SK-N-SH (cell line): ENCODE measurements at regions not wholly inside any gene's neighbourhood (a gene's known extent, or its start where the extent isn't known, plus 50 kb on each side); places are given as distances from the start of the nearest gene placed in this dataset.

ENCODE experiments used
- CTCF ChIP-seq: fragments of 200-600 bp; sonication (generic); IDR thresholded peaks from 2 replicates; pipeline ENCODE4 v1.6.1; 2017; ENCODE audit warnings: antibody characterized with exemption, mild to moderate bottlenecking, moderate library complexity
- GATA2 ChIP-seq: sonication (generic); formaldehyde crosslinking; IDR thresholded peaks from 2 replicates; pipeline ENCODE4 v1.5.0; 2020; ENCODE audit warnings: mild to moderate bottlenecking, missing genetic modification reagents
- MEF2A ChIP-seq: IDR thresholded peaks from 2 replicates; pipeline ENCODE4 v1.4.0; 2012; ENCODE audit warnings: low read depth, borderline replicate concordance
- USF1 ChIP-seq: IDR thresholded peaks from 2 replicates; pipeline ENCODE4 v1.4.0; 2012; ENCODE audit warnings: low read depth, borderline replicate concordance

GRCh38 chr4:163256680-163257343, 75.6 kb downstream of the NPY1R start:
- TF ChIP-seq USF1, result no peak
- no peak for TF ChIP-seq MEF2A
- TF ChIP-seq GATA2 (CRISPR knock-in tag), result no peak
- no peak for TF ChIP-seq CTCF
